H1 (cell line): ENCODE measurements at regions not wholly inside any gene's neighbourhood (a gene's known extent, or its start where the extent isn't known, plus 50 kb on each side); places are given as distances from the start of the nearest gene placed in this dataset.

Experiments used
- CTCF ChIA-PET: fragments of 300-600 bp; sonication (Branson Sonifier 250); formaldehyde crosslinking; loops from one replicate; lab custom pipeline; 2021; ENCODE audit not compliant: partially characterized antibody; lab: Charles Lee
- POLR2A ChIA-PET: fragments of 300-600 bp; sonication (Branson Sonifier 250); formaldehyde crosslinking; loops from one replicate; lab custom pipeline; 2021; ENCODE audit warnings: inconsistent platforms; ENCODE audit not compliant: partially characterized antibody; lab: Charles Lee
- DNase-seq, 2 experiments: peaks; one replicate each; pipeline versions ENCODE4 v3.0.0 to v3.0.0-alpha.2; 2010 to 2022; ENCODE audit warnings: low spot score in 2 of 2, low read depth in 1 of 2, mixed read lengths in 1 of 2
- FAIRE-seq: peaks from 2 replicates; lab custom pipeline; 2011; peaks lifted over from hg19 to GRCh38; lab: Jason Lieb, UNC
- H2AFZ ChIP-seq: 2 replicates; pipeline ENCODE4 v1.8.1; 2012; ENCODE audit warnings: low read length, inconsistent platforms
- H2AK5ac ChIP-seq: 2 replicates; pipeline ENCODE4 v1.6.1; 2013; ENCODE audit warnings: low read depth, low read length
- H2BK120ac ChIP-seq: replicated peaks from 2 replicates; pipeline ENCODE3; 2013; ENCODE audit warnings: low read depth, low read length, inconsistent platforms
- H2BK12ac ChIP-seq: 2 replicates; pipeline ENCODE4 v1.6.1; 2013; ENCODE audit warnings: low read depth, low read length
- H2BK15ac ChIP-seq: 2 replicates; pipeline ENCODE4 v1.6.1; 2013; ENCODE audit warnings: low read length
- H2BK20ac ChIP-seq: 2 replicates; pipeline ENCODE4 v1.6.1; 2013; ENCODE audit warnings: low read length
- H2BK5ac ChIP-seq: 2 replicates; pipeline ENCODE4 v1.6.1; 2013; ENCODE audit warnings: low read depth, low read length
- H3K14ac ChIP-seq: 2 replicates; pipeline ENCODE4 v1.6.1; 2013; ENCODE audit warnings: inconsistent platforms; ENCODE audit not compliant: insufficient read length
- H3K18ac ChIP-seq: 2 replicates; pipeline ENCODE4 v1.6.1; 2013; ENCODE audit warnings: low read length; ENCODE audit errors: extremely low read depth
- H3K23ac ChIP-seq: 2 replicates; pipeline ENCODE4 v1.6.1; 2013; ENCODE audit warnings: inconsistent platforms; ENCODE audit not compliant: insufficient read length
- H3K23me2 ChIP-seq: 2 replicates; pipeline ENCODE4 v1.6.1; 2013; ENCODE audit warnings: low read depth, low read length
- H3K27ac ChIP-seq: 2 replicates; pipeline ENCODE4 v1.6.1; 2011; ENCODE audit warnings: low read depth, low read length, inconsistent platforms
- H3K27me3 ChIP-seq, 4 experiments: replicated peaks in 1 of 4; 1 replicate in 1 of 4; 2 replicates in 3 of 4; pipeline versions ENCODE4 v1.6.1 to v1.8.1; 2011 to 2013; ENCODE audit warnings: low read length in 3 of 4, mild to moderate bottlenecking in 3 of 4, inconsistent platforms in 2 of 4, mixed read lengths in 2 of 4, moderate library complexity in 1 of 4; ENCODE audit not compliant: control insufficient read depth in 3 of 4, insufficient read depth in 3 of 4; ENCODE audit errors: extremely low read depth in 1 of 4
- H3K36me3 ChIP-seq, 4 experiments: 2 replicates each; pipeline versions ENCODE4 v1.6.1 to v1.8.1; 2011 to 2013; ENCODE audit warnings: mild to moderate bottlenecking in 4 of 4, low read length in 3 of 4, moderate library complexity in 2 of 4, control low read depth in 1 of 4, inconsistent platforms in 1 of 4; ENCODE audit not compliant: insufficient read depth in 4 of 4, control insufficient read depth in 2 of 4
- H3K4ac ChIP-seq: replicated peaks from 2 replicates; pipeline ENCODE3; 2013; ENCODE audit warnings: low read length, low read depth, mixed read lengths, inconsistent platforms; ENCODE audit not compliant: insufficient read length
- H3K4me1 ChIP-seq, 4 experiments: replicated peaks in 1 of 4; 1 replicate in 1 of 4; 2 replicates in 3 of 4; pipeline versions ENCODE4 v1.6.1 to v1.8.1; 2011 to 2013; ENCODE audit warnings: low read length in 3 of 4, inconsistent platforms in 2 of 4, mixed read lengths in 1 of 4; ENCODE audit not compliant: insufficient read depth in 4 of 4, control insufficient read depth in 3 of 4
- H3K4me2 ChIP-seq, 2 experiments: 2 replicates each; pipeline versions ENCODE4 v1.6.1 to v1.8.1; 2011 to 2013; ENCODE audit warnings: low read depth in 2 of 2, low read length in 2 of 2, control low read depth in 1 of 2, inconsistent platforms in 1 of 2, mild to moderate bottlenecking in 1 of 2; ENCODE audit not compliant: insufficient read depth in 1 of 2
- H3K4me3 ChIP-seq, 4 experiments: fragments of 200-600, 300-600 bp in 1 of 4; sonication (generic), shearing (Covaris generic), sonication (Bioruptor Twin) in 1 of 4; 2 replicates each; pipeline versions ENCODE4 v1.5.1 to v1.8.1; 2011 to 2016; ENCODE audit warnings: low read length in 4 of 4, low read depth in 3 of 4, control low read depth in 2 of 4, inconsistent platforms in 2 of 4, mild to moderate bottlenecking in 2 of 4, mixed read lengths in 1 of 4, moderate library complexity in 1 of 4; ENCODE audit not compliant: insufficient read depth in 2 of 4; ENCODE audit errors: extremely low read depth in 1 of 4
- H3K56ac ChIP-seq: replicated peaks from 2 replicates; pipeline ENCODE3; 2013; ENCODE audit warnings: low read depth, mild to moderate bottlenecking, mixed read lengths, low read length, inconsistent platforms; ENCODE audit not compliant: insufficient read length
- H3K79me1 ChIP-seq: 2 replicates; pipeline ENCODE4 v1.6.1; 2013; ENCODE audit warnings: low read depth, low read length, control low read depth
- H3K79me2 ChIP-seq, 2 experiments: 2 replicates each; pipeline versions ENCODE4 v1.6.1 to v1.8.1; 2012 to 2013; ENCODE audit warnings: low read length in 2 of 2, mild to moderate bottlenecking in 2 of 2, inconsistent platforms in 1 of 2; ENCODE audit not compliant: insufficient read depth in 2 of 2, control insufficient read depth in 1 of 2
- H3K9ac ChIP-seq, 4 experiments: replicated peaks in 1 of 4; 1 replicate in 1 of 4; 2 replicates in 3 of 4; pipeline versions ENCODE4 v1.6.1 to v1.8.1; 2011 to 2013; ENCODE audit warnings: low read depth in 3 of 4, low read length in 3 of 4, control low read depth in 2 of 4, mild to moderate bottlenecking in 2 of 4, moderate library complexity in 2 of 4, inconsistent platforms in 1 of 4; ENCODE audit errors: extremely low read depth in 1 of 4
- H3K9me3 ChIP-seq, 2 experiments: 2 replicates each; pipeline versions ENCODE4 v1.6.1 to v1.8.1; 2012 to 2013; ENCODE audit warnings: mild to moderate bottlenecking in 2 of 2, moderate library complexity in 2 of 2, control low read depth in 1 of 2, inconsistent platforms in 1 of 2, low read depth in 1 of 2, low read length in 1 of 2, mixed read lengths in 1 of 2; ENCODE audit not compliant: insufficient read depth in 2 of 2
- H4K20me1 ChIP-seq, 2 experiments: replicated peaks in 1 of 2; 2 replicates each; pipeline versions ENCODE3 to v1.8.1; 2011 to 2013; ENCODE audit warnings: inconsistent platforms in 2 of 2, low read length in 2 of 2, mild to moderate bottlenecking in 1 of 2; ENCODE audit not compliant: insufficient read depth in 2 of 2, control insufficient read depth in 1 of 2
- H4K5ac ChIP-seq: 2 replicates; pipeline ENCODE4 v1.6.1; 2013; ENCODE audit warnings: low read length, low read depth, mixed read lengths, inconsistent platforms; ENCODE audit not compliant: insufficient read length
- H4K8ac ChIP-seq: 2 replicates; pipeline ENCODE4 v1.8.0; 2013; ENCODE audit warnings: mild to moderate bottlenecking, moderate library complexity, low read length, inconsistent platforms; ENCODE audit not compliant: insufficient read depth; ENCODE audit errors: extremely low read depth
- H4K91ac ChIP-seq: replicated peaks from 2 replicates; pipeline ENCODE3; 2013; ENCODE audit warnings: low read length, mixed read lengths, inconsistent platforms; ENCODE audit not compliant: insufficient read length
- EP300 ChIP-seq, 2 experiments: IDR thresholded peaks; 1 replicate in 1 of 2; 2 replicates in 1 of 2; pipeline ENCODE4 v1.6.1; 2011 to 2012; ENCODE audit warnings: low read depth in 2 of 2, low read length in 2 of 2, mild to moderate bottlenecking in 2 of 2, borderline replicate concordance in 1 of 2, inconsistent platforms in 1 of 2, moderate library complexity in 1 of 2
- POLR2A ChIP-seq, 2 experiments: IDR thresholded peaks; 1 replicate in 1 of 2; 2 replicates in 1 of 2; pipeline ENCODE4 v1.6.1; 2011; ENCODE audit warnings: low read depth in 2 of 2, low read length in 2 of 2, mild to moderate bottlenecking in 2 of 2; ENCODE audit errors: control extremely low read depth in 1 of 2
- TAF1 ChIP-seq: IDR thresholded peaks from 2 replicates; pipeline ENCODE4 v1.6.1; 2011; ENCODE audit warnings: mild to moderate bottlenecking, low read depth, low read length
- WGBS, 2 experiments: shearing (Covaris generic) in 1 of 2; methylation state at CpG; one replicate each; pipeline versions ENCODE4 v1.1.6 to v1.1.7; 2013 to 2015; ENCODE audit warnings: low lambda C conversion rate in 2 of 2, mixed read lengths in 2 of 2, inconsistent platforms in 1 of 2, low coverage in 1 of 2, missing lambda C conversion rate in 1 of 2; ENCODE audit not compliant: insufficient replicate concordance in 2 of 2, insufficient coverage in 1 of 2, insufficient read length in 1 of 2; ENCODE audit errors: extremely low coverage in 1 of 2, missing lambda C conversion rate in 1 of 2; 5-methylcytosine and 5-hydroxymethylcytosine counted together

DNA sequence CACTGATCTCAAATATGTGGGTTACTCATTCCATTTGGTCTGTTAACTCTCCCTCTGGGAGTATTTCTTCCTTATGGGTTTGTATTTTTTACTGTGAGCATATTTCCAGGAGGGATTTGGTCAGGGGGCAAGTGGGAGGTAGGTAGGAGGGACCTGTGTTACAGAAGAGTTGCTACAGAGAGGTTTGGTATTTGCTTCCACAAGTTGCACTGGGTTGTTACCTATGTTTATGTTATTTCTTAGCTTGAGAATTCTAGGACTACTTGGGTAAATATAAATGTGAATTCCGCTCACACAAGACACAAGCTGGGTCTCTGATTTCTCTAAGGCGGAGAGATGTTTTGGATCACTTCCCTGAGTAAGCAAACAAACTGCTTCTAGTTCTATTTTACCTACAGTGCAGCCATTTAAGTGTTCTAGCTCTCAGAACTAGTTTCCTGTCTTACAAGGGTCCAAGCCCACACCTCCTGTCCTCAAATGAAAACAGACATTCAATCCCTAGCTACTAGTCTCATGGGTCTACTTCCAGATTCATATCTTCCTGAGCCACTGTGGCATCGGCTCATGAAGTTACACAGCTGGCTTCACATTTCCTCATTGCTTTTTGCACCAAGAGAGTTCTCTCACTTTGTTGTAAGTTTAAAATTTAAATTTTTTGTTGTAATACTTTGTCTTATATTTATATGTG is 75.4 kb upstream of the PPP1R3C start:
- H3K79me1 ChIP-seq, result no peaks in the 10 kb centered on the region
- no peak for FAIRE-seq

More for the DNA sequence above, 75.4 kb upstream of the PPP1R3C start:
- CTCF ChIA-PET, result interaction anchor here (0.6 to 3.6 kb wide), 5 partner anchors 14 to 410 kb away, joined by 3 to 26 read pairs (median 3); no protein-coding TSS in a partner anchor
- DNase-seq, result no peak
- H3K9me3 ChIP-seq, result no peaks in the 10 kb centered on the region
- H2AK5ac ChIP-seq, result no peak overlapping the region
- no peak overlapping the region for H3K56ac ChIP-seq
- H3K23me2 ChIP-seq, result no peaks in the 10 kb centered on the region
- TF ChIP-seq EP300 (IDR thresholded peaks at IDR 0.05; ENCODE audit: borderline replicate concordance in 1 of 2, low read depth in 2 of 2, low read length in 2 of 2), result no peak
- TF ChIP-seq TAF1, result no peak
- TF ChIP-seq POLR2A (IDR thresholded peaks at IDR 0.05; ENCODE audit: control extremely low read depth in 1 of 2, low read depth in 2 of 2, low read length in 2 of 2), result no peak
- POLR2A ChIA-PET, result interaction anchor here (0.8 kb wide), 1 partner anchor 9 kb away, joined by 4 read pairs; no protein-coding TSS in a partner anchor
- WGBS, 2 experiments, result 94% methylated on average over 3 of the region's 3 CpGs; no CpG with 5 or more reads in 1 of the 2 experiments
- H2BK15ac ChIP-seq, result no peak overlapping the region
- H3K27ac ChIP-seq, result no peak overlapping the region
- H3K36me3 ChIP-seq, result no peaks in the 10 kb centered on the region
- no peaks in the 10 kb centered on the region for H4K20me1 ChIP-seq
- H3K23ac ChIP-seq, result no peak overlapping the region
- H4K91ac ChIP-seq, result no peak overlapping the region
- no peak overlapping the region for H3K4me2 ChIP-seq
- H3K4me1 ChIP-seq, result no peaks in the 10 kb centered on the region
- no peak overlapping the region for H3K18ac ChIP-seq
- no peak overlapping the region for H3K4me3 ChIP-seq
- no peak overlapping the region for H4K8ac ChIP-seq
- H2BK20ac ChIP-seq, result no peak overlapping the region
- peak overlapping the region; percentile 97 for H2AFZ ChIP-seq
- no peak overlapping the region for H3K9ac ChIP-seq
- H4K5ac ChIP-seq, result no peak overlapping the region
- no peak overlapping the region for H2BK120ac ChIP-seq
- H2BK12ac ChIP-seq, result no peak overlapping the region
- no peak overlapping the region for H2BK5ac ChIP-seq
- no peaks in the 10 kb centered on the region for H3K27me3 ChIP-seq
- no peak overlapping the region for H3K4ac ChIP-seq
- H3K79me2 ChIP-seq, result no peaks in the 10 kb centered on the region
- no peak overlapping the region for H3K14ac ChIP-seq
